ENCODE measurements at regions not wholly inside any gene's neighbourhood (a gene's known extent, or its start where the extent isn't known, plus 50 kb on each side); places are given as distances from the start of the nearest gene placed in this dataset.
"Not testable (repeated sequence)": the region's sequence is repeated elsewhere in the genome, so short reads cannot be mapped to it uniquely, and the experiment has no call there.

DNA sequence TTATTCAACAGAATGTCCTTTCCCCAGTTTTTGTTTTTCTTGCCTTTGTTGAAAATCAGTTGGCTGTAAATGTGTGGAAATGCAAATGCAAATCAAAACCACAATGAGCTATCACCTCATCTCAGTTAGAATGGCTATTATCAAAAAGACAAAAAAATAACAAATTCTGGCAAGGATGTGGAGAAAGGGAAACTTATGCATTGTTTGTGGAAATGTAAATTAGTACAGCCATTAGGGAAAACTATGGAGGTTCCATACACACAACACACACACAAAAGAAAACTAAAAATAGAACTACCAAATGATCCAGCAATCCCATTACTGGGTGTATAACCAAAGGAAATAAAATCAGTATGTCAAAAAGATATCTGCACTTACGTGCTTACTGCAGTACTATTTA, 518.8 kb upstream of the ATXN7L3B start:
- no peak for DNase-seq

DNA sequence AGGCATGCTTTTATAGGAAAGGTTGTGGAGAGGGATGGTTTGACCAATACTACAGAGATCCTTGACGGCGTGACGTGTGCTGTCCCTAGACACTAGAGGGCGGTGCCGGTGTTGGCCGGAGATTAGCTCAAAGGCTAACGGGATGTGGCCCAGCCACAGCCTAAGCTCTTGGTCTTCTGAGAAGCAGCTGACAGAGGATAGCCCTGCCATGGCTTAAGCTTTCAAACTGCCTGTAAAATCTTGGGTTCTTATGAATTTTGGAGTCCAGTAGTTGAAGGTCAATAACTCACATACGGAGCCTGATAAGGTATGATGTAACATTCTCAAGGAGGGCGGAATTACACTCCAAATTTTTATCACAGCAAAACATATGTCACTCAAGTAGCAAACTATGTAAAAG, 515.7 kb upstream of the ATXN7L3B start:
- no peak for DNase-seq

DNA sequence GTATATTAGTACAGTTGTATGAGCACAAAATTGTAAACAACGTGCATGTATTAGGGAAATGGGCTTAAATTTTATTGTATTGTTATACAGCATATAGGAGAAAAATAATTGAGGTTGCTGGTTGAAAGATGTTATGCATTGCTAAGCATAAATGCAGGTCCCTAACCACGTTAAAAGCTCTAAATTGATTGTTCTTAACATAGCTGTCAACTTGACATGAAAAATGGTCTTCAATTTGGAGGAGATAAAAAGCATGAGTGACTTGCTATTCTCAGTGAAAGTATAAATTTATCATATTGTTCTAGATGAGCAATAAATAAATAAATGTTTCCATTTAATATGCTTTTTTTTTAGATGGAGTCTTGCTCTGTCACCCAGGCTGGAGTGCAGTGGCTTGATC, 506.6 kb upstream of the ATXN7L3B start:
- DNase-seq: no peak

DNA sequence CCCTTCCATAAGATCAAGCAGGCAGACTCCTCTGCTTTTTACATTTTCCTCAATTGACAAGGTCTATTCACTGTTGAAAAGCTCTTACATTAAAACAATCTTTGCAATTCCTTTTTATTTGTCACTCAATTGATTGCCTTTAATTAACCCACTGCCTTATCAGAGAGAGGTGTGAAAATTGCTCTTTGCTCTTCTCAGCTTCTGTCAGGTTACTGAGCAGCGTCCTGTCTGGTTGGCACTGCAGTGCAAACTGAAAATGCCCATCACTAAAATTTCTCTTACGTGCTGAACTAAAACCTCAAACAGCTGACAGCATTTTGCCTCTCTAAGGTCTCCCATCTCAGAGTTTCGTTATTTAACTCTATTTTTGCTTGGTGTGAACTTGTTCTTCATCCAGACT, 504.1 kb upstream of the ATXN7L3B start:
- no peak for DNase-seq

DNA sequence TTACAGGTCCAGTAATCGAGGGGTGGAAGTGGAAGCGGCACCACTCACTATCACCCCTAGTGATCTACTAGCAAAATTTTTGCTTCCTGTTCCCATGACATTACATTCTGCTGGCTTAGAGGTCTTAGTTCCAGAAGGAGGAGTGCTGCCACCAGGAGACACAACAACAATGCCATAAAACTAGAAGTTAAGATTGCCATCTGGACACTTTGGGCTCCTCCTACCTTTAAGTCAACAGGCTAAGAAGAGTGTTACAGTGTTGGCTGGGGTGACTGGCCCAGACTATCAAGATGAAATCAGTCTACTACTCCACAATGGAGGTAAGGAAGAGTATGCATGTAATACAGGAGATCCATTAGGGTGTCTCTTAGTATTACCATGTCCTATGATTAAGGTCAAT, 498.5 kb upstream of the ATXN7L3B start:
- not testable (repeated sequence) for DNase-seq

DNA sequence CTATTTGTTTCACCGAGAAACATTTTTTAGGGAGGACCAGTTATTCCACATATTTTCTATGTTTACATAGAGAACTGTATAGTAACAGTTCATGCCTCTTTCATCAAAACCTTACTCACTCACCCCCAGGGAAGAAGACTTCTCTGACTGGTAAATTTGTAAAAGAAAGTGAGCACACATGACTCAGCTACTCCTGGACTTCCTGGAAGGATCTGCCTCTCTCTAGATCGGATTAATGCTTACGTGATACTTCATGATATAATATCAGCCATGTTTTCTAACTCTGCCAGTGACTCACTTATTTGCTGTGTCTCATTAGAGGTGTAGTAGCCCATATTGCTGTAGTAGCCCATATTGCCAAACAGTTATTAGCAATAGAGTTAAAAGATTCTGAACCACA, 494.3 kb upstream of the ATXN7L3B start:
- no peak for DNase-seq

DNA sequence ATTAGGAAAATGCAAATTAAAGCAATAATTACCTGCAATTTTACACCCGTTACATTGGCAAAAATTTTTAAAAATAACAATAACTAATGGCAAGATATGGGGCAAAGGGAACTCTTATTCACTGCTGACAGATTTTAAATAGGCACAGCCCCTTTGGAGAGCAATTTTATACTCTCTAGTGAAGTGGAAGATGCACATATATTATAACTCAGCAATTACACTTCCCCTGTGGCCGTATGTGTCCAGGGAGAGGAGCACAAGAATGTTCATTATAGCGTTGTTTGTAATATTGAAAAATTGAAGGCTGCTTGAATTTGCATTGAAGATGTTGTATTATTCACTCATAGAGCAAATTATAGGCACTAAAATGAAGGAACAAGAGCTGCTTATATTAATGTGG, 488.3 kb upstream of the ATXN7L3B start:
- DNase-seq: no peak

DNA sequence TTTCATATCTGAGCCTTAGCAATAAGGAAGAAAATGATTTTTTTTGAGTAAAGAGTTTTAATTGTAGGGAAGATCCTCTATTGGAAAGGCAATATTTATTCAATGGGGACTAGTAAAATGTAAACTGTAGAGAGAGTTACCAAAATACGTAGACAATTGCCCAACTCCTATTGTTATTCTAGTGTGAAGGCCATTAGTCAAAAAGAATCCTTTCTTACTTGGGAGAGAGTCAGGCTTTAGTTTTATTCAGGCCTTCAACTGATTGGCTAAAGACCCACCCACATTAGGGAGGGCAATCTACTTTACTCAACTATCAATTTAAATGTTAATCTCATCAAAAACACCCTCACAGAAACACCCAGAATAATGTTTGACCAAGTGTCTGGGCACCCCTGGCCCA, 485.8 kb upstream of the ATXN7L3B start:
- DNase-seq: no peak

DNA sequence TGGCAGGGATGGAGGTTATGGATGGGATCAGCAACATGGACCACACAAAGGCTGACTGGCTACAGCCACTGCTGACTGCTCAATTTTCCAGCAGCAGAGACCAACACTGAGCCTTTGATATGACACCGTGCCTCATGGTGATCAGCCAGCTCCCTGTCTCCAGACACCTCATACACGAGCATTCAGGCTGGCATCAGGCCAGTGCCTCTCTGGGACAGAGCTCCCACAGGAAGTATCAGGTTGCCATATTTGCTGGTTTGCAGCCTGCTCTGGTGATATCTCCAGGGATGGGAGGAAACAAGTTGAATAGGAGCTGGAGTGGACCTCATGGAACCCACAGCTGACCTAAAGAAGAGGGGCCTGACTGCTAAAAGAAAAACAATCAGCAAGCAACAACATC, 471.2 kb upstream of the ATXN7L3B start:
- DNase-seq: no peak

DNA sequence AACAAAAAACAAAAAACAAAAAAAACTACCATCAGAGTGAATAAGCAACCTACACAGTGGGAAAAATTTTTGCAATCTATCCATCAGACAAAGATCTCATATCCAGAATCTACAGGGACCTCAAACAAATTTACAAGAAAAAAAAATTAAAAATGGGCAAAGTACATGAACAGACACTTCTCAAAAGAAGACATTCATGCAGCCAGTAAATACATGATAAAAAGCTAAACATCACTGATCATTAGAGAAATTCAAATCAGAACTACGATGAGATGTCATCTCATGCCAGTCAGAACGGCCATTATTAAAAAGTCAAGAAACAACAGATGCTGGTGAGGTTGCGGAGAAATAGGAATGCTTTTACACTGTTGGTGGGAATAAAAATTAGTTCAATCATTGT, 466.5 kb upstream of the ATXN7L3B start:
- no peak for DNase-seq

DNA sequence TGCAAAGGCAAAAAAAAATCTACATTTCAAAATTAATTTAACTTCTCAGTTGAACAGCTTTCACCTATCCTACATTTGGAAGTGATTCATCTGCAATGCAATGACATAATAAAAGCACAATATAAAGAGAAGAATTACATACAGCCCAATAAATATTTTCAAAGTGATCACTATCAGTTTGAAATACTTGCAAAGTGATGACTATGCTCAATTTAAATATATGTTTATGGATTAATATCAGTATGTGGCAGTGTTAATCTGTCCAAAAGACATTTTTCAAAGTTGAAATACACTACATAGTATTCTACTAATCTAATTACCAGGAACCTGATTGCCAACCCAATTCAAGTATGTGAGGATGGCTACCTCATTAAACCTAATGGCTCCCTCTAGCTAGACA, 460.7 kb upstream of the ATXN7L3B start:
- DNase-seq: no peak

DNA sequence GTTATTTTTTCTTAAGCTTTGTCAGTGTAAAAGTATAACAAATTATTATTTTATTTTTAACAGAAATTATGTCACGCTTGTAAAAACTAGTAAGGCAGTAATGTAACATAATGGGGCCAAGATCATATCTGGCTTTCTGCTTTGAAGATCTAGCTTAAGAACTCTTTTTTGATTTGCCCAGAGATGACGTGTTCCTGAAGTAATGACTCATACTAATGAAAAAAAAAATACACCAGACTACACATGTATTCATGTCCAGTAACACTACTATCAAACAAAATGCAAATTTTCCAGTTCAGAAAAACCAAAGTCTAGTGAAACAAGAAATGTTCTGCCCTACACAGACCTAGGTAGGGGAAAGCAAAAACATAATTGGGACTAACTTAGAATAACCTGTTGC, 432.2 kb upstream of the ATXN7L3B start:
- no peak for DNase-seq

DNA sequence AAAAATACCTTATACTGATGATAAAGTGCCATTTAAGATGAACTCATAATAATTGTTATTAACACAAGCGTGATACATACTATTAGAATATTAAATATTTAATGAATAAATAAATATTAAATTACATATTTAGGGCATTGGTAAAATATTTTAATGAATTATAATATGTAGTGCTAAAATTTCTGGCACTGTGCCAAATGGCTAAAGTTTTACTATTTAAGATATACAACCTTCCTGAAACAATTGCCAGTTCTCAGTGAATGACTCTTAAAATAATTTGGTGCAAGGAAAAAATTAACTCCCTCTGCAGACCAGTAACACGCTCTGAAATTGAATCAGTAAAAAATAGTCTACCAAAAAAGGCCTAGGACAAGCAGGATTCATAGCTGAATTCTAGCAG, 428.9 kb upstream of the ATXN7L3B start:
- DNase-seq: no peak

DNA sequence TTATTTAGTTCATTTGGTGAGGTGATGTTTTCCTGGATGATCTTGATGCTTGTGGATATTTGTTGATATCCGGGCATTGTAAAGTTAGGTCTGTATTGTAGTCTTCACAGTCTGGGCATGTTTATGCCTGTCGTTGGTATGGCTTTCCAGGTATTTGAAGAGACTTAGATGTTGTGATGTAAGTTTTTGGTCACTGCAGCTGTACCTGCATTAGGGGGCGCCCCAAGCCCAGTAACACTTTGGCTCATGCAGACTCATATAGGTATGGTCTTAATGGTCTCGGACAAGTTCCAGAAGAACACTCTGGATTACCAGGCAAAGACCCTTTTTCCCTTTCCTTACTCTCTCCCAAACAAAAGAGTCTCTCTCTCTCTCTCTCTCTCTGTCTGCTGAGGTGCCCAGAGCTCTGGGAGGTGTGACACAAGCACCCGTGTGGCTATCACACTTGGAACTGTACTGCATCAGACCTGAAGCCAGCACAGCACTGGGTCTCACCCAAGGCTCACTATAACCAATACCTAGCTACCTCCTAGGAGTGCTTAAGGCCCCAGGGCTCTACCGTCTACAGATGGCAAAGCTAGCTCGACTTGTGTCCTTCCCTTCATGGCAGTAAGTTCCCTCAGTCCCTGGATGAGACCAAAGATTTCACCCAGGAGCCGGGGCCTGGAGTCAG, 425.8 kb upstream of the ATXN7L3B start:
- no peak for DNase-seq

DNA sequence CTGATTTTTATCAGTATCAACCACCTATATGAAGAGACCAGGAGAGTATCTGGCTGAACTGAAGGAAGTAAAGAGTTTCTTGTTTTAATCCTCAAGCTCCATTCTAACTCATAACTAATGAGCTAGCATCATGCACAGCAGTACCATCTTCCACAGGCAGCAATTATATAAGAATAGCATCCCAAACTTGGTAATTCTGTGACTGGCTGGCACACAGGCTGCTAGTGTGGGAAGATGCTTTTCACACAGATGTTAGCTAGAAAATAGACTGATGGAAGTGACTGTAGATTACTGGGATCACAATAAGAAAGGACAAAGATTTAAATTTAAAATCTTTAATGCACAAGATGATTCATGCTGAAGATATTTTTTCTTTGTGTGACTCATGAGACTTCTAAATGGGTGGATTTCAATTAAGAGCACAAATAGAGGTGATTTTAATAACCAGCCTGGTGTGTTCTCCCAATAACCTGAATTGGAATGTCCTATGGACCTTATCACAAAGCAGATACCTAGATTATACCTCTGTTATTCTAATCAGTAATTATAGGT, 417.7 kb upstream of the ATXN7L3B start:
- DNase-seq: no peak

DNA sequence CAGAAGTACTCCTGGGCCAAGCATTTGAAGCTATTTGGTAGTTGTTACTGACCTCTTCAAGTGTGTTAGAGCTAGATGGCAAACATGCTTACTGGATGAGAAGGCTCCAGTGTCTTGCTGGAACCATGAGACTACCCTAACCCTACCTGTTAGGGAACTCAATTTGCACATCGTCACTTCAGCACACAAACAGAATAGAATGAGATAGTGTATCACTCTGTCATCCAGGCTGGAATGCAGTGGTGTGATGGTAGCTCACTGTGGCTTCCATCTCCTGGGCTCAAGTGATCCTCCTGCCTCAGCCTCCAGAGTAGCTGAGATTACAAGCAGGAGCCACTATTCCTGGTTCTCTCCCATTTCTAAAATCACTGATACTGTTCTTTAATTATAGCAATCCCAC, 417.0 kb upstream of the ATXN7L3B start:
- no peak for DNase-seq

DNA sequence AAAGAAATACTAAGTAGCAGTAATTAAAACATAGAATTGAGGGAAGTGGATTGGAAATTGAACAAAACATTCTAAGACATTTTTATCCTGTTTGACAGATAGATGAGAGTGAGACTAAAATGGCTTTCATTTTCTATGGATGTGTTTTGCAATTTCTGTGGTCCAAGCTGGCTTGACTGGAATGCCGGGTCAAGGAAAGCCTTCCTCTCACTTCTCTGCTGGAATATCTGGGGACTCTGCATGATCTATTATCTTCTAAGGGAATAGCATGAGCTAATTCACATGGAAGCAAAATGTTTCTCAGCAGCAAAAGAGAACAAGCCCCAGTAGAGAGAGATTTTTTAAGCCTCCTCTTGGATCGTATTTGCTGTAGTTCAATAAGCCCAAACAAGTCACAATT, 407.9 kb upstream of the ATXN7L3B start:
- no peak for DNase-seq

DNA sequence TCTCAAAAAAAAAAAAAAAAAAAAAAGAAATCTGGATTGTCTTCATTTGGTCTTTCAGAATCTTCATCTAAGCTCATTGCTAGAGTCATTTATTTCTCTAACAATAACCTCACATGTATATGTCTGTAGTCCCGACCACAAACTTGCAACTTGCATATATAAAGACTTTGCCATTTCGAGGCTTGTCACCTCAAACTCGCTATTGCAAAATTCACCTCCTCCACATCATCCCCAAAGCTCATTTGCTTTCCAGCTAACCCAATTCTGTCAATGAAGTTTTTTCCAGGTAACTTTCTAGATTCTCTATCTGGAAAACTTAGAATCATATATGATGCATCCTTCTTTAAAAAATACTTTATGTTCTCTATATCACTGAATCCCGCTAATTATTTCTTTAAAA, 393.2 kb upstream of the ATXN7L3B start:
- DNase-seq: no peak

DNA sequence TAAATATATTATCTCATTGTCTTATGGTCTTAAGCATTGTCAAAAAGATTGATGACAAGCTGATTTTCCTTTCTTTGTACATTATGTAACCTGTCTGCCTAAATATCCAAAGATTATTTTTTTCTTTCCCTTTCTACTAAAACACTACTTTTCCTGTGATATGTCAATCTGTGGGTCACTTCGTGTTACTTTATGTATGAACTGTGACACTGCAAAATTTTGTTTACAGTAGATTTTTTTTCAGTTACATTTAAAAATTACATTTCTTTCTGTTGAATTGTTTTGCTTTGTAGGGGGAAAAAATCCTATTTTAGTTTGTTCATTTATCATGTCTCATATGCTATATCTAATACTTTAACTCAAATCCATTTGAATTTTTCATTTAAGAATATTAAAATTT, 392.3 kb upstream of the ATXN7L3B start:
- no peak for DNase-seq

DNA sequence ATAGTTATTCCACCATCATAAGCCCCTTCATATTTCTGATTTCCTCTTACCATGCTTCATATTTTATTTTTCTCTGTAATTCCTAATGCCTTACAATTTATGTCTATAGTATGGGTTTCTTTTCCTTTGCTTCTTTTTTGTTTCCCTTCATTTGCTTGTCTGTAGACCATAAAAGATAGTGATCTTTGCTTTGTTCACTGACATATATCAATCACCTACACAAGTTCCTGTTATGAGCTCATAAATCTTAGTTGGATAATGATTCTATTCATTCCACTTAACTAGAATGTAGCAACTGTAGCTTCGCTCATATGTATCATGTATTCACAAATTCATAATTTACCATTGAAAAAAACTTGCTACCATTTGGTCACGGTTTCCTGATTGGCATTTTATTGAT, 388.8 kb upstream of the ATXN7L3B start:
- no peak for DNase-seq

DNA sequence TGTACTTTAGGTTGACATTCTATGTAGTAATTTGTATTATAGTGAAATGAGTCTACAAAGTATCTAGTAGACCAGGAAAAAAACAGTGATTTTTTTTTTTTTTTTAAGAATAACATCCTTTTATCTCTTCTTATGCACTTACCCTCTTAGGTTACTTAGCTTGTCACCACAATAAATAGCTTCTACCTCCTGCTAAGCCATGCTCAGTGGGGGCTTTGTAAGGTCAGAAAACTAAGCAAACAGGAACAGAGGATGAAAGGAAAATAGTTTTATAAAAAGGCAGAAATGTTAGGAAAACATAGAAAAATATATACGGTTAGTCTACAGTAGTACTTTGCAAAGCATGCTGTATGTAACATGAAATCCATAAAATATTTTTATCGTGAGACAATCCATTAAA, 385.3 kb upstream of the ATXN7L3B start:
- no peak for DNase-seq

DNA sequence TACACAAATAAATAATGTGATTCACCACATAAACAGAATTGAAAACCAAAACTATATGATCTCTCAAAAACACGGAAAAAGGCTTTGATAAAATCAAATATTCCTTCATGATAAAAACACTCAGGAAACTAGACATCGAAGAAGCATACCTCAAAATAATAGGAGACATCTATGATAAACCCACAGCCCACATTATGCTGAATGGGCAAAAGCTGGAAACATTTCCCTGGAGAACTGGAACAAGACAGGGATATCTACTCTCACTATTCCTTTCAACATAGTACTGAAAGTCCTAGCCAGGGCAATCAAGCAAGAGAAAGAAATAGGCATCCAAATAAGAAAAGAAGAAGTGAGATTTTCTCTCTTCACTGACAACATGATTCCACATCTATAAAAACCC, 371.5 kb upstream of the ATXN7L3B start:
- DNase-seq: no peak

DNA sequence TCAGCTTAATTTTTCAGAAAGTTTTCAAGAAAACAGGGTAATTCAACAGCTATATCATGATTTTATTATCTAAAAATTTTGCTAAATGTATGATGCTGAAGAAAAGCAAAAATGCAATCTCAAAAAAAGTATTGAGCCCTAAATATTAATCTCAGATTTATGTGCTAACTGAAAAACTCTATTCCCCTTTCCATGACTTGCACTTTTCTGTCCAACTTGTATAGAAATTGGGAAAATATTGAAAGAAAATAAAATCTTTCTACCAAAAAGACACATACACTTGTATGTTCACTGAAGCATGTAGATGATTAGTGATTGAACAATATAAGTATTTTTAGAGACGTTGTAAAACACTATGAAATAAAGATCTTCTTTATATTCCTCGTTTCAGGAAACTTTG, 368.0 kb upstream of the ATXN7L3B start:
- DNase-seq: no peak

DNA sequence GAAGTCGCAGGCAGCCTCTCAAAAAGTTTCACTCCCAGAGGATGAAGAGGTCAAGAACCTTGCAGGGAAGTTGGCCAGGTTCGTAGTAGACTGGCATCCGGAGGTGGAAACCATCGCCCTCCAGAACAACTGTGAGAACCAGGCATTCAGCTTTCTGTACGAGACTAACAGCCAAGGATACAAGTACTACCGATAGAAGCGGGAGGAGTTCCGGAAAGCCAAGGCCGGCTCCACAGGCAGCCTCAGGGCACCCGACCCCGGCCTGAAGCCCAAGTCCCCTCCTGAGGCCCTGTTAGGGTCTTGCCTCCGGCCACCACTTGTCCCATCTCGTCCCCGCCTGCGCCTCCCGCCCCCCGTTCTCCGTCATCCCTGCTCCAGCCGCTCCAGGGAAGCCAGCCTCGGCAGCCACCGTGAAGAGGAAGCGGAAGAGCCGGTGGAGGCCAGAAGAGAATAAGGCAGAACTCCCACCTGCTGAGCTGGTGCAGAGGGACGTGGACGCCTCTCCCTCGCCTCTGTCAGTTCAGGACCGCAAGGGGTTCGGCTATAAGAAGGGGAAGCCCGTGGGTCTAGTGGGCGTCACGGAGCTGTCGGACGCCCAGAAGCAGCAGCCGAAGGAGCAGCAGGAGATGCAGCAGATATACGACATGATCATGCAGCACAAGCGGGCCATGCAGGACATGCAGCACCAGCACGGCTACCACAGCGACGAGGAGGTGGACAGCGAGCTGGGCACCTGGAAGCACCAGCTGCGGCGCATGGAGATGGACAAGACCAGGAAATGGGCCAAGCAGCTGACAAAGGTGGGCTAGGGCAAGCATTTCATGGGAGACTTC, 366.8 kb upstream of the ATXN7L3B start:
- DNase-seq: no peak

DNA sequence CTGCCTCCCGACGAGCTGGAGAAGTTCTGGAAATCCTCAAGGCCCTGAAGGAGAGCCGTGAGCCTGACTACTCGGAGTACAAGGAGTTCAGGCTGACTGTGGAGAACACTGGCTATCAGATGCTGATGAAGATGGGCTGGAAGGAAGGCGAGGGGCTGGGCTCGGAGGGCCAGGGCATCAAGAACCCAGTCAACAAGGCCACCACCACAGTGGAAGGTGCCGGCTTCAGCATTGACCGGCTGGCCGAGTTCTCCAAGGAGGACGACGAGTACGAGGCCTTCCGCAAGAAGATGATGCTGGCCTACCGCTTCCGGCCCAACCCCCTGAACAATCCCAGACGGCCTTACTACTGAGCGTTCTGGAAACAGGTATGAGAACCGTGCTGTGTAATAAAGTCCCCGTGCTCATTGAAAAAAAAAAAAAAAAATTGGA, 366.1 kb upstream of the ATXN7L3B start:
- DNase-seq: no peak

Measured in NK-92 treated with Interleukin-12 subunit alpha and Interleukin-12 subunit beta, amount 100 ng/mL, for 24 hours (cell line).